Esophagus mucosa (tissue), 1 donor: ENCODE measurements at regions not wholly inside any gene's neighbourhood (a gene's known extent, or its start where the extent isn't known, plus 50 kb on each side); places are given as distances from the start of the nearest gene placed in this dataset.

ENCODE experiments used
- ATAC-seq: fragments of 200-7000 bp; cut with Tn5 transposase; one replicate; pipeline ENCODE4 v1.9.1; 2020
- donor health status: DM: yes; HTN: yes; CAD: no.

GRCh38 chr20:21033817-21034216, 72.3 kb downstream of the LINC00237 start:
- no peak for ATAC-seq

- ATAC-seq, result no peak
Observed at GRCh38 chr20:21031666-21032065, 74.5 kb downstream of the LINC00237 start.

GRCh38 chr20:21029341-21029740, 76.8 kb downstream of the LINC00237 start:
- ATAC-seq, result no peak

GRCh38 chr20:21028921-21029320, 77.2 kb downstream of the LINC00237 start:
- ATAC-seq, result no peak

- ATAC-seq, result no peak
Observed at GRCh38 chr20:21028436-21028835, 77.7 kb downstream of the LINC00237 start.

- no peak for ATAC-seq
Observed at GRCh38 chr20:21027569-21027968, 78.6 kb downstream of the LINC00237 start.

- no peak for ATAC-seq
Observed at GRCh38 chr20:21026951-21027350, 79.2 kb downstream of the LINC00237 start.

- no peak for ATAC-seq
Observed at GRCh38 chr20:21024420-21024819, 81.7 kb downstream of the LINC00237 start.

GRCh38 chr20:21022925-21023324, 83.2 kb downstream of the LINC00237 start:
- ATAC-seq, result no peak

- no peak for ATAC-seq
Observed at GRCh38 chr20:21021472-21021790, 84.7 kb downstream of the LINC00237 start.

- no peak for ATAC-seq
Observed at GRCh38 chr20:21020659-21021471, 85.3 kb downstream of the LINC00237 start.

- no peak for ATAC-seq
Observed at GRCh38 chr20:21019814-21020658, 86.1 kb downstream of the LINC00237 start.

- no peak for ATAC-seq
Observed at GRCh38 chr20:21019468-21019813, 86.7 kb downstream of the LINC00237 start.

GRCh38 chr20:21018576-21018975, 87.6 kb downstream of the LINC00237 start:
- ATAC-seq, result no peak

- ATAC-seq, result no peak
Observed at GRCh38 chr20:21017528-21018085, 88.6 kb downstream of the LINC00237 start.

GRCh38 chr20:21016751-21017150, 89.4 kb downstream of the LINC00237 start:
- no peak for ATAC-seq

GRCh38 chr20:21014528-21014927, 91.6 kb downstream of the LINC00237 start:
- ATAC-seq, result no peak

GRCh38 chr20:21008951-21009350, 97.2 kb downstream of the LINC00237 start:
- ATAC-seq, result no peak

- ATAC-seq, result no peak
Observed at GRCh38 chr20:21006611-21007010, 99.5 kb downstream of the LINC00237 start.

GRCh38 chr20:21004386-21005076, 101.6 kb downstream of the LINC00237 start:
- ATAC-seq, result no peak

GRCh38 chr20:21003902-21004301, 102.3 kb downstream of the LINC00237 start:
- no peak for ATAC-seq

- no peak for ATAC-seq
Observed at GRCh38 chr20:21002486-21002885, 103.7 kb downstream of the LINC00237 start.

- no peak for ATAC-seq
Observed at GRCh38 chr20:20993372-20993771, 112.8 kb downstream of the LINC00237 start.
